MG63 (cell line): ENCODE measurements at regions not wholly inside any gene's neighbourhood (a gene's known extent, or its start where the extent isn't known, plus 50 kb on each side); places are given as distances from the start of the nearest gene placed in this dataset.

Source experiments
- DNase-seq: peaks from one replicate; pipeline ENCODE4 v3.0.0-alpha.2; 2020
- H3K27me3 ChIP-seq: fragments of 250-450 bp; sonication (Bioruptor Pico); 2 replicates; pipeline ENCODE4 v1.5.1; 2020; ENCODE audit warnings: mild to moderate bottlenecking, moderate library complexity
- H3K36me3 ChIP-seq: fragments of 250-450 bp; sonication (Bioruptor Pico); 2 replicates; pipeline ENCODE4 v1.5.1; 2020; ENCODE audit warnings: mild to moderate bottlenecking, moderate library complexity
- H3K4me3 ChIP-seq: fragments of 250-450 bp; sonication (Bioruptor Pico); 2 replicates; pipeline ENCODE4 v1.5.1; 2020; ENCODE audit warnings: mild to moderate bottlenecking, moderate library complexity
- H3K9me3 ChIP-seq: fragments of 250-450 bp; sonication (Bioruptor Pico); 2 replicates; pipeline ENCODE4 v1.5.1; 2020; ENCODE audit warnings: mild to moderate bottlenecking, moderate library complexity

DNA sequence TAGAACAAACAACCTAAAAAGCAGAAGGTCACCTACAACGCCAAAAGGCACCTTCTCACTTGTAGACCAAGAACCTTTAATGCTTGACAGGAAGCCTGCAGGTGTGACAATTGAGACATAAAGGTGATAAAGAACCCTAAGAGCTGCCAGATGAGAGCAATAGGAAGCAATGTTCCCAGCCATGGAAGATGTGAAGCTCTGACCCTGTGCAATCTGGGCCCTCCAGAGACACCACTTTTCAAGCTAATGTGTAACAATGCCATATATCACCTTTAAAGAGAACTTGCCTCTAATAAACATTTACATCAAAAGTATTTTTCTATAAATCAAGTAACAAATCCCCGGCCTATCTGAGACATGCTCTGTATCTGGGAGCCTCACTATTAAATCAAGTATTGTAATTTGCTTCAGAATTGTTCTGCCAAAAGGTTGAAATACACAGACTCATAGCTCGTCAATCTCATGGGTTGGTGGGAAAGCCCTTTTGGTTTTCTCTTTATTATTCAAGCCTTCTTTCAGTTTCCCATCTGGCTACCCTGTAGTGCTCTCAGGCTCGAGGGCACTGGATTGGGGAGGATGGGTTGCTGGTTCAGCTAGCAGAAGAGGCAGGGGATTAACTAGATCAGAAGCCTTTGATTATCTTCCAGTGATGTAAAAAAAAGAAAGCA, 368.9 kb downstream of the BUD13 start:
- Histone ChIP-seq H3K36me3 (no peaks in the 10 kb centered on the region), H3K9me3 (no peaks in the 10 kb centered on the region), H3K4me3 (no peak overlapping the region), H3K27me3 (no peaks in the 10 kb centered on the region)
- DNase-seq, result no peak

GRCh38 chr11:116400081-116400480, 372.7 kb downstream of the BUD13 start:
- DNase-seq, result no peak
- no peaks in the 10 kb centered on the region for H3K36me3 ChIP-seq

DNA sequence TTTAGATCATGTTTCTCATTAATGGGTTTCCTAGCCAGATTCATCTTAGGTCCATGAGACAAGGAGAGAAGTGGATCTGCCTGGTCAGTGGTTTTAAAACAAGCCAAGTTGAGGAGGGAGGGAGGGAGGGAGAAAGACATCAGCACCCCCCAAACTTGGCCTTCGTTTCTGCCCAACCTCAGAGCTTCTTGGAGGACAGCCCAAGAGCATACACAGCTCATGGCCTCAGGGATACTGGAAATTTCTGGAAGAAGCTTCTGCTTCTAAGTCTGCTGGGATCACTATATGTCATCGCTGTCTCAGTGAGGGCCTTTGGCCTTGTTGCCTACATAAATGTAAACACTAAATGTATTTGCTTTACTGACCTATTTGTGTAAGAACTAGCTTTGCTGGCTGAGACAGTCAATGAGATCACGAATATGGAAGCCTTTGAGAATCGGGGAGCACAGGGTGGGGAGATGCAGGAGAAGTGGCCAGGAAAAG, 375.1 kb downstream of the BUD13 start:
- Histone ChIP-seq H3K27me3 (no peaks in the 10 kb centered on the region), H3K36me3 (no peaks in the 10 kb centered on the region), H3K9me3 (no peaks in the 10 kb centered on the region), H3K4me3 (no peak overlapping the region)
- no peak for DNase-seq

More at GRCh38 chr11:116400081-116400480, 372.7 kb downstream of the BUD13 start:
- Histone ChIP-seq H3K27me3 (no peaks in the 10 kb centered on the region), H3K4me3 (no peak overlapping the region), H3K9me3 (no peaks in the 10 kb centered on the region)

DNA sequence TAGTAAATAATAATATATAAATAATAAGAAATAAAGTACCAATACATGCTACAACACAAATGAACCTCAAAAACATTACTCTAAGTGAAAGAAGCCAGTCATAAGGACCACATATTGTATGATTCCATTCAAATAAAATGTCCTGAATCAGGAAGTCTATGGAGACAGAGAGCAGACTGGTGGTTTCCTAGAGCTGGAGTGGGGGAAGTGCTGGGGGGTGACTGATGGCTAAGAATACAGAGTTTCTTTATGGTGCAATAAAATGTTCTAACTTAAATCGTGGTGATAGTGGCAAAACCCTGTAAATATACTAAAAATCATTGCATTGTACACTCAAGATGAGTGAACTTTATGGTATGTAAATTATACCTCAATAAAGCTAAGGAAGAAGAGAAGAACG, 376.5 kb downstream of the BUD13 start:
- Histone ChIP-seq H3K4me3 (no peak overlapping the region), H3K27me3 (no peaks in the 10 kb centered on the region), H3K9me3 (no peaks in the 10 kb centered on the region), H3K36me3 (no peaks in the 10 kb centered on the region)
- DNase-seq, result no peak

DNA sequence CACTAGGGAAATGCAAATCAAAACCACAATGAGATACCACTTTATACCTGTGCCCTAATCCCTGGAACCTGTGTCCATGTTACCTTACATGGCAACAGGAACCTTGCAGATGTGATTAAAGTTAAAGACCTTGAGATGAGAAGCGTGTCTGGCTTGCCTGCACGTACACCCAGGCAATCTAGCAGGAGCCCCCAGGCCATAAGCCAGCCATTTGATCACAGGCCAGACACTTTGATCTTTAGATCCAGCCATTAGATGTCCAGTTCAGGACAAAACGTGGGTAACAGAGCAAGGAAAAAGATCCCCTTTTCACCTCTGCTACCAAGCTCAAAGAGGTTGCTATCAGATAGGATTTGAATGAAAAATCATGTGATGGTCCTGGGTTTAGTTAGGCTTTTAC, 378.8 kb downstream of the BUD13 start:
- H3K4me3 ChIP-seq, result no peak overlapping the region

GRCh38 chr11:116390963-116391362, 381.8 kb downstream of the BUD13 start:
- DNase-seq, result no peak
- Histone ChIP-seq H3K9me3 (no peaks in the 10 kb centered on the region), H3K27me3 (no peaks in the 10 kb centered on the region), H3K4me3 (no peak overlapping the region), H3K36me3 (no peaks in the 10 kb centered on the region)

More for the DNA sequence above, 378.8 kb downstream of the BUD13 start:
- Histone ChIP-seq H3K36me3 (no peaks in the 10 kb centered on the region), H3K27me3 (no peaks in the 10 kb centered on the region), H3K9me3 (no peaks in the 10 kb centered on the region)
- no peak for DNase-seq

- Histone ChIP-seq H3K27me3 (no peaks in the 10 kb centered on the region), H3K4me3 (no peak overlapping the region), H3K36me3 (no peaks in the 10 kb centered on the region), H3K9me3 (no peaks in the 10 kb centered on the region)
- no peak for DNase-seq
These were observed 384.6 kb downstream of the BUD13 start for GRCh38 chr11:116388146-116388545.

- no peaks in the 10 kb centered on the region for H3K27me3 ChIP-seq
- no peaks in the 10 kb centered on the region for H3K9me3 ChIP-seq
- H3K36me3 ChIP-seq, result no peaks in the 10 kb centered on the region
- no peak overlapping the region for H3K4me3 ChIP-seq
- DNase-seq, result no peak
These were observed 385.1 kb downstream of the BUD13 start for GRCh38 chr11:116387641-116388040.

GRCh38 chr11:116386118-116386699, 386.6 kb downstream of the BUD13 start:
- Histone ChIP-seq H3K4me3 (no peak overlapping the region), H3K36me3 (no peaks in the 10 kb centered on the region), H3K27me3 (no peaks in the 10 kb centered on the region), H3K9me3 (no peaks in the 10 kb centered on the region)
- no peak for DNase-seq

DNA sequence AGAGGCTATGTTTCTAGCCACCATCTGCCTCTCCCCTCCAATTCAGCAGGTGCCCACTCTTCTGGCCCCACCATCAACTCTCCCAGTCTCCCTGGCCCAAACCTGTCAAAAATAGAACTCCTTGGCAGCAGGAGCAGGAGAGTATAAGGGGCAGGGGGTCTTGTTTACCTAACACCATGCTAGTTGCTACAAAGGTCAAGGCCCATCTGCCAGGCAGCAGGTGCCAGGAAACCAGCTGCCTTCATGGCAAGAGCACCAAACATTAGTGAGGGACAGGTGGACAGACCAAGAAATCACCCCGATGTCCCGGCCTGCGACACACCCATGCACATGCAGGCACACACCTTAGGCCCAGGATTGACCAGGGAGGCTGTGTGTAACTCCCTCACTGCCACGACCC, 387.9 kb downstream of the BUD13 start:
- no peak for DNase-seq
- no peak overlapping the region for H3K4me3 ChIP-seq
- H3K36me3 ChIP-seq, result no peaks in the 10 kb centered on the region
- H3K27me3 ChIP-seq, result no peaks in the 10 kb centered on the region
- H3K9me3 ChIP-seq, result no peaks in the 10 kb centered on the region

DNA sequence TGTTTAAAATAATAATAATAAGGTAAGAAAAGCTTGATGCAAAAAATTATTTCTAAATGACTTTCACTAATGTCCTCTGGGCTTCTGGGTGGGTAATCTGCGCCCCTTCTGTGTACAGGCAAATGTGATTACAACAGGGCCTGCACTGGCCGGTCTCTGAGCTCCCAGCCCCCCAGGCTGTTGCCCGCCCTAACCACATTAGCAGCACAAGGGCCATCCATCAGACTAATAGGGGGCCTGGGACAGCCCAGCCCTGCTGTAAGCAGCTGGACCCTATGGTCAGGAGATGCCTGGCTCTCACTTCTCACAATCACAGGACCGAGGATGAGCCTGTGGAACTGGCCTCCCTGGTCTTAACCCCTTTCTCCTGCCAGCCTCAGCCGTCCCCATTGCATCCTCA, 388.4 kb downstream of the BUD13 start:
- H3K36me3 ChIP-seq, result no peaks in the 10 kb centered on the region
- no peaks in the 10 kb centered on the region for H3K27me3 ChIP-seq
- no peak overlapping the region for H3K4me3 ChIP-seq
- H3K9me3 ChIP-seq, result no peaks in the 10 kb centered on the region
- DNase-seq, result no peak

DNA sequence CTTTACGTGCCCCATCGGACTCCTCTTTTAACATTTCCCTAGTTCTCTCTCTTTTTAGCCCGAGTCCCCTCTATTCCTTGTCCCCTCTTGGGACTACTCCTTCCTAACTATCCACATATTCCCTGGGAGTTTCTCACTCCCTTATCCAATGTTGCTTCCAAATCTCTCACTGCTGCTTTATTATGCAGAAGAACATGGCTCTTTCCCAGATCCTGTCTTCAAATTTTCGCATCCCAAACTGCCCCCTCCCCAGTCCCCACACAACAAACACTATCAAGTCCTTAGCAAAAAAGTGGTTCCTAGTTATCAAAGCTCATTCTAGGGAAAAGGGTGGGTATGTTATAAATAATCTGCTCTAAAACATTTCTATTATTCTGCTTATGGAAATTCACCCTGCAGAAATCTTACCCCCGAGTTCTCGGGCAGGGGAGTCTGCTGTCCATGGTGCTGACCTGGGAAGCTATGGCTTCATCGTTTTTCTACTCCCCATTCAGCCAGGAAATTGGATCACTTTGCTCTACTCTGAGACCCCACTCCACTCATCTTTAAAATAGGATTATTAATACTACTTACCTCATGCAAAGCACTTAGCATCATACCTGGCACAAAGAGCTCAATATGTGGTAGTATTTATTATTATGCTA, 393.5 kb downstream of the BUD13 start:
- no peaks in the 10 kb centered on the region for H3K27me3 ChIP-seq
- no peaks in the 10 kb centered on the region for H3K36me3 ChIP-seq
- DNase-seq, result peak; percentile 26
- H3K9me3 ChIP-seq, result no peaks in the 10 kb centered on the region
- no peak overlapping the region for H3K4me3 ChIP-seq

- Histone ChIP-seq H3K27me3 (no peaks in the 10 kb centered on the region), H3K36me3 (no peaks in the 10 kb centered on the region), H3K9me3 (no peaks in the 10 kb centered on the region), H3K4me3 (no peak overlapping the region)
- DNase-seq, result no peak
These were observed 396.2 kb downstream of the BUD13 start for GRCh38 chr11:116376547-116376946.

GRCh38 chr11:116376054-116376453, 396.7 kb downstream of the BUD13 start:
- Histone ChIP-seq H3K9me3 (no peaks in the 10 kb centered on the region), H3K36me3 (no peaks in the 10 kb centered on the region), H3K27me3 (no peaks in the 10 kb centered on the region), H3K4me3 (no peak overlapping the region)
- no peak for DNase-seq

DNA sequence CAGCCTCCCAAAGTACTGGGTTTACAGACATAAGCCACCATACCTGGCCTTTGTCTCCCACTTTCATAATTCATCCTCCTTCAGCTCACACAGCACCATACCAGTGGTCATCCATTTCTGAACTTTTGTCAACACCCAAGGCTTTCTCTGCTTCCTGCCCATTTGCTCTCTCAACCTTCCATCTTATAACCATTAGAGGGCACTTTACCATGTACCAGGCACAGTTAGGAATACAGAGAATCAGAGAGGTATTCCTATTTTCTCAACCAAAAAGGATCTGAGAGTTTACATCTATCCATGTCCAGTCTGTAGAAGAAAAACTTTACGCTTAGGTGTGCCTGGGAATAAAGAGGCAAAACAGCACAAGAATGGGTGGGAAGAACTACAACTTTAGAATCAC, 397.6 kb downstream of the BUD13 start:
- Histone ChIP-seq H3K9me3 (no peaks in the 10 kb centered on the region), H3K4me3 (no peak overlapping the region), H3K27me3 (no peaks in the 10 kb centered on the region), H3K36me3 (no peaks in the 10 kb centered on the region)
- no peak for DNase-seq

- no peaks in the 10 kb centered on the region for H3K27me3 ChIP-seq
- H3K9me3 ChIP-seq, result no peaks in the 10 kb centered on the region
- no peak overlapping the region for H3K4me3 ChIP-seq
- DNase-seq, result no peak
- no peaks in the 10 kb centered on the region for H3K36me3 ChIP-seq
These were observed 398.7 kb downstream of the BUD13 start for GRCh38 chr11:116374085-116374484.

DNA sequence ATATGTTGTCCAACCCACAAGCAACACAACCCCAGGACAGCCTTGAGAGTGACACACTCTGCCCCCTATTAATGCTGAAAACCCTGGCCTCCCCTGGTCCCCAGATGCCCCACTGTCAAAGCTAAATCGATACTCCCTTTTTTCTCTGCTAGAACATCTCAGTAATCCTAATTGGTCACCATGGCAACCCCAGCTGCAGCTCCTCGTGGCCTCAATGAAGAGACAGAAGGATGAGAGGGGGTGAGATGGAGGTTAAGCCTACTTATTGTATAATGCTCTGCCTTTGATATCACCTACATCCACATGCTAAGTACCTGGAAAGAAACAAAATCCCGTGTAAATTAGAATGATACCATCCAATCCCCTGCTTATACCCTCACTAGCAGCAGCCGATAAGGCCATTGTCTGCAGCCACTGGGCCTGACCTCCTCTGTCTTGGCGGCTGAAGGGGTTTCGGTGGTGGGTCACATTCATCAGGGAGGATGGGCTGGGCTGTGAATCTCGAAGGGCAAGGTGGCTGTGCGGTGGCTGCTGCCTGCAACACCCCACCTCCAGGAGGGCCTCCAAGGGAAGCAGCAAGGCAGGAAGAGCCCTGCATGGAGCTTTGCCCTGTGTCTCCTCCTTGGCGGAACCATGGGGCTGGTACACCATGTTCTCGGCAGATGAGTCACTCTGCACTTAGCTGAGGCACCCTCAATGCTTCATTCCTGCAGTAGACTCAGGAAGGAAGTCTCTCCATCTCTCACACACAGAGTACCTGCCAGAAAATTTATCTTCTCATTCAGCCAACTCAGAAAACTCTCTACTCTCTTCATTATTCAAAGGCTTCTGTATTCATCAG, 399.5 kb downstream of the BUD13 start:
- Histone ChIP-seq H3K27me3 (no peaks in the 10 kb centered on the region), H3K4me3 (no peak overlapping the region), H3K9me3 (no peaks in the 10 kb centered on the region), H3K36me3 (no peaks in the 10 kb centered on the region)
- DNase-seq, result no peak
